ENCODE measurements at regions not wholly inside any gene's neighbourhood (a gene's known extent, or its start where the extent isn't known, plus 50 kb on each side); places are given as distances from the start of the nearest gene placed in this dataset.
"Not testable (repeated sequence)": the region's sequence is repeated elsewhere in the genome, so short reads cannot be mapped to it uniquely, and the experiment has no call there.

- peak; percentile 26 for DNase-seq (ENCODE audit: low read depth)
Observed at GRCh38 chr9:27672718-27673117, 99.4 kb upstream of the C9orf72 start.

- peak; percentile 35 for DNase-seq (ENCODE audit: low read depth)
Observed at GRCh38 chr9:27673641-27674040, 100.4 kb upstream of the C9orf72 start.

GRCh38 chr9:27675354-27675753 is 102.1 kb upstream of the C9orf72 start:
- DNase-seq (ENCODE audit: low read depth) = no peak

- DNase-seq (ENCODE audit: low read depth) = no peak
Observed at GRCh38 chr9:27676827-27677226, 103.5 kb upstream of the C9orf72 start.

- DNase-seq (ENCODE audit: low read depth) = no peak
Observed at GRCh38 chr9:27679338-27679737, 106.1 kb upstream of the C9orf72 start.

- no peak for DNase-seq (ENCODE audit: low read depth)
Observed at GRCh38 chr9:27683181-27683580, 109.9 kb upstream of the C9orf72 start.

- DNase-seq (ENCODE audit: low read depth) = no peak
Observed at GRCh38 chr9:27688954-27689353, 115.7 kb upstream of the C9orf72 start.

GRCh38 chr9:27690816-27691215 is 117.5 kb upstream of the C9orf72 start:
- not testable (repeated sequence) for DNase-seq (ENCODE audit: low read depth)

- no peak for DNase-seq (ENCODE audit: low read depth)
Observed at GRCh38 chr9:27699621-27700020, 126.3 kb upstream of the C9orf72 start.

- no peak for DNase-seq (ENCODE audit: low read depth)
Observed at GRCh38 chr9:27701016-27701415, 127.7 kb upstream of the C9orf72 start.

- DNase-seq (ENCODE audit: low read depth) = peak; percentile 86
Observed at GRCh38 chr9:27701587-27701986, 128.3 kb upstream of the C9orf72 start.

- DNase-seq (ENCODE audit: low read depth) = no peak
Observed at GRCh38 chr9:27703216-27703980, 130.1 kb upstream of the C9orf72 start.

- DNase-seq (ENCODE audit: low read depth) = no peak
Observed at GRCh38 chr9:27711241-27711640, 138.0 kb upstream of the C9orf72 start.

GRCh38 chr9:27712806-27713205 is 139.5 kb upstream of the C9orf72 start:
- DNase-seq (ENCODE audit: low read depth) = no peak

GRCh38 chr9:27714388-27714787 is 141.1 kb upstream of the C9orf72 start:
- no peak for DNase-seq (ENCODE audit: low read depth)

GRCh38 chr9:27715651-27716050 is 142.4 kb upstream of the C9orf72 start:
- DNase-seq (ENCODE audit: low read depth) = no peak

- DNase-seq (ENCODE audit: low read depth) = no peak
Observed at GRCh38 chr9:27717991-27718390, 144.7 kb upstream of the C9orf72 start.

GRCh38 chr9:27719711-27720110 is 146.4 kb upstream of the C9orf72 start:
- no peak for DNase-seq (ENCODE audit: low read depth)

GRCh38 chr9:27722866-27723265 is 149.6 kb upstream of the C9orf72 start:
- no peak for DNase-seq (ENCODE audit: low read depth)

- peak; percentile 71 for DNase-seq (ENCODE audit: low read depth)
Observed at GRCh38 chr9:27726244-27727081, 153.2 kb upstream of the C9orf72 start.

GRCh38 chr9:27732494-27732893 is 159.2 kb upstream of the C9orf72 start:
- DNase-seq (ENCODE audit: low read depth) = no peak

- no peak for DNase-seq (ENCODE audit: low read depth)
Observed at GRCh38 chr9:27743490-27743889, 170.2 kb upstream of the C9orf72 start.

GRCh38 chr9:27747450-27747849 is 174.2 kb upstream of the C9orf72 start:
- DNase-seq (ENCODE audit: low read depth) = no peak

Measured in Daoy (cell line).